Smooth muscle cell (in vitro differentiated cells): ENCODE measurements at regions not wholly inside any gene's neighbourhood (a gene's known extent, or its start where the extent isn't known, plus 50 kb on each side); places are given as distances from the start of the nearest gene placed in this dataset.

Experiments used
- DNase-seq: peaks from one replicate; lab custom pipeline; 2025; ENCODE audit not compliant: unreplicated experiment; lab: John Stamatoyannopoulos, UW
- H2AFZ ChIP-seq: fragments of 200-600 bp; sonication (generic); 2 replicates; pipeline ENCODE4 v1.6.0; 2016; ENCODE audit warnings: antibody characterized with exemption, low read depth, mild to moderate bottlenecking
- H3F3A ChIP-seq: fragments of 200-600 bp; sonication (generic); 2 replicates; pipeline ENCODE4 v1.6.0; 2017; ENCODE audit warnings: antibody characterized with exemption, low read depth
- H3K27ac ChIP-seq: fragments of 200-600 bp; sonication (generic); 2 replicates; pipeline ENCODE4 v1.5.1; 2016; ENCODE audit warnings: low read depth, mild to moderate bottlenecking
- H3K27me3 ChIP-seq: fragments of 200-600 bp; sonication (generic); 2 replicates; pipeline ENCODE4 v1.6.1; 2016; ENCODE audit warnings: low read depth, mild to moderate bottlenecking
- H3K36me3 ChIP-seq: fragments of 200-600 bp; sonication (generic); 2 replicates; pipeline ENCODE4 v1.5.1; 2016; ENCODE audit warnings: low read depth
- H3K4me1 ChIP-seq: fragments of 200-600 bp; sonication (generic); 2 replicates; pipeline ENCODE4 v1.5.1; 2016; ENCODE audit warnings: low read depth
- H3K4me2 ChIP-seq: fragments of 200-600 bp; sonication (generic); 2 replicates; pipeline ENCODE4 v1.6.0; 2016; ENCODE audit warnings: mild to moderate bottlenecking
- H3K4me3 ChIP-seq: fragments of 200-600 bp; sonication (generic); 2 replicates; pipeline ENCODE4 v1.5.1; 2016; ENCODE audit warnings: mild to moderate bottlenecking
- H3K79me2 ChIP-seq: fragments of 200-600 bp; sonication (generic); 2 replicates; pipeline ENCODE4 v1.6.0; 2016; ENCODE audit warnings: low read depth, mild to moderate bottlenecking
- H3K9ac ChIP-seq: fragments of 200-600 bp; sonication (generic); 2 replicates; pipeline ENCODE4 v1.6.0; 2016; ENCODE audit warnings: low read depth
- H3K9me3 ChIP-seq: fragments of 200-600 bp; sonication (generic); replicated peaks from 2 replicates; pipeline ENCODE4 v1.5.1; 2016; ENCODE audit warnings: low read depth
- H4K20me1 ChIP-seq: fragments of 200-600 bp; sonication (generic); 2 replicates; pipeline ENCODE4 v1.6.0; 2016; ENCODE audit warnings: low read depth
- WGBS: methylation state at CpG from one replicate; pipeline ENCODE4 v1.1.7; 2016; ENCODE audit warnings: low lambda C conversion rate; 5-methylcytosine and 5-hydroxymethylcytosine counted together
- TF ChIP-seq, protein P1 (sequence below): fragments of 200-600 bp; sonication (generic); IDR thresholded peaks from 2 replicates; pipeline ENCODE4 v1.5.1; 2017; ENCODE audit warnings: borderline replicate concordance, mild to moderate bottlenecking, antibody characterized with exemption; ENCODE audit not compliant: insufficient read depth, poor library complexity, severe bottlenecking

DNA sequence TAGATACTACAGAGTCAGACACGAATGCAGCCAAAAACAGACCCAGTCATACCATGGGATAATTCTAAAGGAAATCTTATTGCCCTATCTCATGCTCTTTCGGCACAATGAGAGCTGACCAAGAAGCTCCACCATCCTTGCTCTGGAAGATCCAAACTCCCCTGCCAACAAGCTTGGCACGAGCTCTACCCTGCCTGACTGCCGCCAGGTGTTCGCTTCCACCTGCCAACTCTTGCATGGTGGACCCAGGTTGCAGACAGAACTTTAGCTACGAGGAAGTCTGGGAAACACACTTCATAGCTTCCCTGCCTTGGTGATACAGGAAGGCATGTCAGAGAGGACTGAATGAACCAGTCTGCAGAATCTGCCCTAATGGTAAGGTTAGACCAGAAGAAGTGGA is 355.0 kb downstream of the DRD1 start:
- TF ChIP-seq, protein P1, sequence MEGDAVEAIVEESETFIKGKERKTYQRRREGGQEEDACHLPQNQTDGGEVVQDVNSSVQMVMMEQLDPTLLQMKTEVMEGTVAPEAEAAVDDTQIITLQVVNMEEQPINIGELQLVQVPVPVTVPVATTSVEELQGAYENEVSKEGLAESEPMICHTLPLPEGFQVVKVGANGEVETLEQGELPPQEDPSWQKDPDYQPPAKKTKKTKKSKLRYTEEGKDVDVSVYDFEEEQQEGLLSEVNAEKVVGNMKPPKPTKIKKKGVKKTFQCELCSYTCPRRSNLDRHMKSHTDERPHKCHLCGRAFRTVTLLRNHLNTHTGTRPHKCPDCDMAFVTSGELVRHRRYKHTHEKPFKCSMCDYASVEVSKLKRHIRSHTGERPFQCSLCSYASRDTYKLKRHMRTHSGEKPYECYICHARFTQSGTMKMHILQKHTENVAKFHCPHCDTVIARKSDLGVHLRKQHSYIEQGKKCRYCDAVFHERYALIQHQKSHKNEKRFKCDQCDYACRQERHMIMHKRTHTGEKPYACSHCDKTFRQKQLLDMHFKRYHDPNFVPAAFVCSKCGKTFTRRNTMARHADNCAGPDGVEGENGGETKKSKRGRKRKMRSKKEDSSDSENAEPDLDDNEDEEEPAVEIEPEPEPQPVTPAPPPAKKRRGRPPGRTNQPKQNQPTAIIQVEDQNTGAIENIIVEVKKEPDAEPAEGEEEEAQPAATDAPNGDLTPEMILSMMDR, result no peak
- Histone ChIP-seq H2AFZ (no peak overlapping the region), H3K4me3 (no peak overlapping the region), H3K36me3 (no peaks in the 10 kb centered on the region), H3K27me3 (no peaks in the 10 kb centered on the region), H4K20me1 (no peaks in the 10 kb centered on the region), H3K9ac (no peak overlapping the region), H3K79me2 (no peaks in the 10 kb centered on the region), H3K4me2 (no peak overlapping the region), H3K9me3 (no peaks in the 10 kb centered on the region), H3K4me1 (no peaks in the 10 kb centered on the region), H3K27ac (no peak overlapping the region), H3F3A (no peaks in the 10 kb centered on the region)
- no peak for DNase-seq
- WGBS, result 88% methylated on average over 6 of the region's 6 CpGs

GRCh38 chr5:175082866-175083590 is 358.6 kb downstream of the MSX2 start:
- TF ChIP-seq, protein P1, result no peak
- no peak overlapping the region for H3K4me3 ChIP-seq
- H3K27me3 ChIP-seq, result no peaks in the 10 kb centered on the region
- H3K4me2 ChIP-seq, result no peak overlapping the region
- H3K9ac ChIP-seq, result no peak overlapping the region
- DNase-seq, result no peak
- H3K9me3 ChIP-seq, result no peaks in the 10 kb centered on the region
- no peaks in the 10 kb centered on the region for H3K4me1 ChIP-seq
- no peaks in the 10 kb centered on the region for H4K20me1 ChIP-seq
- WGBS, result 80% methylated on average over 4 of the region's 4 CpGs
- no peak overlapping the region for H2AFZ ChIP-seq
- no peaks in the 10 kb centered on the region for H3K79me2 ChIP-seq
- no peak overlapping the region for H3K27ac ChIP-seq
- H3F3A ChIP-seq, result no peaks in the 10 kb centered on the region
- H3K36me3 ChIP-seq, result no peaks in the 10 kb centered on the region

DNA sequence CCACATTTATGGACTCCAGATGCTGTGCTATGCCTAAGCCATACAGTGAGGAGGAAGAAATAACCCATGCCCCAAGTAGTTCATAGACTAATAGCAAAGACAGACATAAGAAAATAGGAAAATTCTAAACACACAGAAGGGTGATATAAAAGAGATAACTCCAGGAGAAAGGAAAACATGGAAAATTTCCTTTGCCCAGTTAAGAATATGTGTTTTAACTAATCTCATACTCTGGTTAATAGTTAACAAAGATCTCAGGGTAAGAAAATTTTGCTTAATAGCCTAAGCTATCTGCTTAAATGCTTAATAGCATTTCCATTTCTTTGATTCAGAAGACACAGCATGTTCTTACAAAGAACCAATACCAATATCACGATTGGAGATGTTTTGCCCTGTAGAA is 358.0 kb downstream of the MSX2 start:
- H4K20me1 ChIP-seq, result no peaks in the 10 kb centered on the region
- WGBS, result 94% methylated on average over 1 of the region's 1 CpG
- H3F3A ChIP-seq, result no peaks in the 10 kb centered on the region
- no peaks in the 10 kb centered on the region for H3K79me2 ChIP-seq
- no peaks in the 10 kb centered on the region for H3K9me3 ChIP-seq
- no peak overlapping the region for H3K27ac ChIP-seq
- H2AFZ ChIP-seq, result no peak overlapping the region
- no peak overlapping the region for H3K9ac ChIP-seq
- DNase-seq, result no peak
- no peaks in the 10 kb centered on the region for H3K27me3 ChIP-seq
- TF ChIP-seq, protein P1, result no peak
- no peaks in the 10 kb centered on the region for H3K36me3 ChIP-seq
- no peaks in the 10 kb centered on the region for H3K4me1 ChIP-seq
- H3K4me2 ChIP-seq, result no peak overlapping the region
- no peak overlapping the region for H3K4me3 ChIP-seq

DNA sequence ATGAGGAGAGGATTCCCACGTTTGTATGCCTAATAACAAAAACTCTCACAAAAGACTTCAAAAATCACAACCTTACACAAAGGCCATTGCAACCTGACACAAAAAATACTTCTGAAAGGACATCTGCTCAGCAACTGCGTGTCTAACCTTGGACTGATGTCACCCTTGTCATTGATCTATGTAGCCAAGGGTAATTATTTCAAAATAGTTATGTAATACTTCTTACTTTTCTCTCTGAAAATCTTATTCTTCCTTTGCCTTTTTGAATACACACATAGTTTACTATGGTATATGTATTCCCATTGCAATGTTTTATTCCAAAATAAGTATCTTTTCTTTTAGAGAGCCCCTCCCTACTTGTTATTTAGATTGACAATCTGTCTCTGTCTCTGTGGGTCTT is 355.3 kb downstream of the MSX2 start:
- Histone ChIP-seq H3K36me3 (no peaks in the 10 kb centered on the region), H3K9ac (no peak overlapping the region), H2AFZ (no peak overlapping the region), H4K20me1 (no peaks in the 10 kb centered on the region), H3K4me1 (no peaks in the 10 kb centered on the region), H3K4me2 (no peak overlapping the region), H3K27ac (no peak overlapping the region), H3K79me2 (no peaks in the 10 kb centered on the region), H3K4me3 (no peak overlapping the region), H3K9me3 (no peaks in the 10 kb centered on the region), H3K27me3 (no peaks in the 10 kb centered on the region), H3F3A (no peaks in the 10 kb centered on the region)
- DNase-seq, result no peak
- TF ChIP-seq, protein P1, result no peak
- 74% methylated on average over 2 of the region's 2 CpGs for WGBS
